ENCODE measurements at regions not wholly inside any gene's neighbourhood (a gene's known extent, or its start where the extent isn't known, plus 50 kb on each side); places are given as distances from the start of the nearest gene placed in this dataset.

DNA sequence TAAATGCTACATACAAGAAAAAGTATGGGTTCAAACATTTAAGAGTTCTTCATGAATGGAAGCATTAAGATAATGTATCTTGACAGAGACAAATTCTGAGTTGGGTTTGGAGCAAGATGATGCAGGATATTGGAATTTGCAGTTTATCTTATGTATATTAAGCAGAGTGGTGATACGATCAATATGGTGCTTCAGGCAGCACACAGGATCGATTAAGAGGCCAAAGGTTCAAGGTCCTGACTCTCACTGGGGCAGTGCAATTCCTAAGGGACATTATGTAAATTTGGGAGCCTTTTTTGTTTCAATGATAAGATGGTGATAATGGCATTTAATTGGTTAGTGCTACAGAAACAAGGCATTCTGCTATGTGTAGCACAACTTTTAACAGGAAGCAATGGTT, 381.9 kb downstream of the KCNJ3 start:
- H3K4me3 Mint-ChIP-seq, result no peak overlapping the region
- H3K9me3 Mint-ChIP-seq, result no peaks in the 10 kb centered on the region
- H3K23ac ChIP-seq (ENCODE audit: insufficient read length, low read depth, low read length), result no peak overlapping the region
- H3K23me2 ChIP-seq (ENCODE audit: insufficient read length, low read depth, low read length, poor library complexity, severe bottlenecking), result no peaks in the 10 kb centered on the region
- no peak overlapping the region for H3K18ac ChIP-seq (ENCODE audit: insufficient read length, low read depth, low read length)
- H4K91ac ChIP-seq (ENCODE audit: insufficient read length, low read depth, low read length), result no peak overlapping the region
- no peak for DNase-seq
- H2AFZ ChIP-seq (ENCODE audit: low read length), result no peak overlapping the region
- H3K4me1 ChIP-seq (ENCODE audit: insufficient read depth, low read length), result no peaks in the 10 kb centered on the region
- 0 out of 4 replicates have a peak, but pooled peaks cover 0 to 3% of the 10 kb centered on the region in 2 experiments for H3K4me1 Mint-ChIP-seq
- H2AK5ac ChIP-seq (ENCODE audit: insufficient read length, low read length), result no peak overlapping the region
- no peaks in the 10 kb centered on the region; a peak in 1 of 7 replicates for H3K36me3 Mint-ChIP-seq (ENCODE audit: insufficient read depth in 1 of 3, low read depth in 3 of 3)
- H2BK20ac ChIP-seq (ENCODE audit: low read depth, low read length, poor library complexity, severe bottlenecking), result no peak overlapping the region
- no CpG with 5 or more reads among the region's 2 CpGs for WGBS (ENCODE audit: extremely low coverage, insufficient read length, low lambda C conversion rate)
- no peaks in the 10 kb centered on the region for H4K20me1 ChIP-seq (ENCODE audit: control insufficient read depth, insufficient read depth, insufficient read length)
- no peak overlapping the region for H3K14ac ChIP-seq (ENCODE audit: insufficient read depth, low read length)
- H4K5ac ChIP-seq (ENCODE audit: insufficient read length, low read depth, low read length), result no peak overlapping the region
- no peak overlapping the region for H2BK5ac ChIP-seq (ENCODE audit: insufficient read length, low read length)
- no peak overlapping the region for H2BK120ac ChIP-seq (ENCODE audit: low read depth, low read length, poor library complexity, severe bottlenecking)
- no peak overlapping the region for H2BK15ac ChIP-seq (ENCODE audit: low read depth, low read length)
- H2BK12ac ChIP-seq (ENCODE audit: insufficient read length, low read depth, low read length), result no peak overlapping the region
- H3K27ac ChIP-seq (ENCODE audit: insufficient read length, low read depth, low read length), result no peak overlapping the region
- H3K79me1 ChIP-seq (ENCODE audit: insufficient read depth, low read depth, low read length, poor library complexity, severe bottlenecking), result no peaks in the 10 kb centered on the region
- H3K56ac ChIP-seq (ENCODE audit: insufficient read length, low read depth, low read length), result no peak overlapping the region
- no peak overlapping the region for H3K9ac ChIP-seq (ENCODE audit: extremely low read depth, insufficient read length, low read length)
- H3K4me2 ChIP-seq (ENCODE audit: insufficient read depth, insufficient read length, low read length), result no peak overlapping the region
- H3K27ac Mint-ChIP-seq, result no peak overlapping the region
- H3T11ph ChIP-seq (ENCODE audit: low read length), result no peak overlapping the region
- no peaks in the 10 kb centered on the region for H3K27me3 Mint-ChIP-seq (ENCODE audit: low read depth)
- H3K9me3 ChIP-seq (ENCODE audit: control insufficient read depth, low read depth, low read length), result no peaks in the 10 kb centered on the region
- H4K8ac ChIP-seq (replicated peaks; ENCODE audit: insufficient read length, low read depth, low read length), result no peak overlapping the region
- H3K27me3 ChIP-seq (ENCODE audit: insufficient read depth, low read length), result no peaks in the 10 kb centered on the region
- no peaks in the 10 kb centered on the region for H3K79me2 ChIP-seq (ENCODE audit: insufficient read depth, low read length)
- no peak for TF ChIP-seq CTCF (conservative IDR thresholded peaks at IDR 0.05)
- no peak overlapping the region for H3K4ac ChIP-seq (ENCODE audit: low read depth, low read length)

Data from H9 (cell line).